Mammary epithelial cell (primary cell): ENCODE measurements at regions not wholly inside any gene's neighbourhood (a gene's known extent, or its start where the extent isn't known, plus 50 kb on each side); places are given as distances from the start of the nearest gene placed in this dataset.

Experiments used
- CTCF ChIP-seq, 2 donors: IDR thresholded peaks in 1 of 2; conservative IDR thresholded peaks in 1 of 2; 2 replicates each; pipeline ENCODE4 v1.5.1; 2011 to 2012; ENCODE audit warnings: inconsistent platforms in 2 of 2, low read length in 2 of 2, mild to moderate bottlenecking in 2 of 2, control low read depth in 1 of 2, low read depth in 1 of 2; ENCODE audit not compliant: insufficient read depth in 1 of 2; ENCODE audit errors: extremely low read depth in 1 of 2
- EZH2 ChIP-seq: IDR thresholded peaks from 2 replicates; pipeline ENCODE4 v1.6.1; 2012; ENCODE audit warnings: low read length, inconsistent platforms, borderline replicate concordance

- TF ChIP-seq CTCF (conservative IDR thresholded peaks at IDR 0.05 in 1 of 2, IDR thresholded peaks at IDR 0.05 in 1 of 2; ENCODE audit: extremely low read depth in 1 of 2, insufficient read depth in 1 of 2, low read depth in 1 of 2, low read length in 2 of 2) (no peak), EZH2 (no peak)
Measured at GRCh38 chr11:122345586-122345985, 229.6 kb upstream of the BLID start.
